H1 (cell line): ENCODE measurements at regions not wholly inside any gene's neighbourhood (a gene's known extent, or its start where the extent isn't known, plus 50 kb on each side); places are given as distances from the start of the nearest gene placed in this dataset.

Experiments
- CBX8 ChIP-seq: fragments of 300-800, 300-1000 bp; sonication (generic); IDR thresholded peaks from 2 replicates; pipeline ENCODE4 v1.7.1; 2016; ENCODE audit warnings: low read depth, low read length, borderline replicate concordance
- CHD7 ChIP-seq: fragments of 300-600 bp; sonication (generic); IDR thresholded peaks from 2 replicates; pipeline ENCODE4 v1.7.1; 2012; ENCODE audit warnings: low read length, moderate library complexity, mild to moderate bottlenecking, inconsistent platforms; ENCODE audit not compliant: insufficient replicate concordance
- GABPA ChIP-seq: IDR thresholded peaks from 2 replicates; pipeline ENCODE4 v1.6.1; 2011; ENCODE audit warnings: mild to moderate bottlenecking, low read length, moderate library complexity, borderline replicate concordance; ENCODE audit not compliant: insufficient read depth
- KDM5A ChIP-seq: fragments of 200-600 bp; IDR thresholded peaks from 2 replicates; pipeline ENCODE4 v1.7.1; 2012; ENCODE audit warnings: mild to moderate bottlenecking, low read length, inconsistent platforms, mixed read lengths

- no peak for TF ChIP-seq KDM5A
- no peak for TF ChIP-seq CHD7
- TF ChIP-seq CBX8, result no peak
- no peak for TF ChIP-seq GABPA
- TF ChIP-seq, all 59 proteins: peak for 0
Observed at GRCh38 chr11:27281740-27282590, 81.0 kb downstream of the CCDC34 start (continued).
